GM12892 (cell line): ENCODE measurements at regions not wholly inside any gene's neighbourhood (a gene's known extent, or its start where the extent isn't known, plus 50 kb on each side); places are given as distances from the start of the nearest gene placed in this dataset.

ENCODE experiments used
- POLR2A ChIP-seq: IDR thresholded peaks from 2 replicates; pipeline ENCODE4 v1.6.1; 2011; ENCODE audit warnings: low read depth, low read length, control low read depth
- POLR2AphosphoS5 ChIP-seq: IDR thresholded peaks from 2 replicates; pipeline ENCODE4 v1.6.1; 2011; ENCODE audit warnings: low read depth, low read length, control low read depth
- TAF1 ChIP-seq: IDR thresholded peaks from 2 replicates; pipeline ENCODE4 v1.6.1; 2011; ENCODE audit warnings: low read depth, mild to moderate bottlenecking, control low read depth, low read length, borderline replicate concordance

DNA sequence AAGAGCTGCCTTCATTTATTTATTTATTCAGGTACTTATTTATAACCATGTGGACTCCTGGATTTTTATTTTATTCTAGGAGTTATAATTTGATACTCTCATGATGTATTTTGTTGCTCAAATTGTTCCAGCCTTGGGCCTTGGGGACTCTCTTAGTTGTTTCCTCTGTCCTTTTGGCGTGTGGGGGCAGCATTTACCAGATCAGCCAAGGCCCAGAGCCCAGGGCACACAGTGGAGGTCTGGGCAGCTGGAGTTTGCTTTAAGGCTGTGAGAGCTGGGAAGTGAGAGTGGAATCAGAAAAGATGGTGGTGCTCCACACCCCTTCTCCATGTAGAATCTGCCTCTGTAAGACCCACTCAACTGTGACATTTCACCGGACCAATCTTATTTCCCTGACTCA is 398.9 kb downstream of the RPS24 start:
- TF ChIP-seq POLR2A (no peak), TAF1 (no peak), POLR2AphosphoS5 (no peak)
